Spleen (tissue), 11 donors: ENCODE measurements at regions not wholly inside any gene's neighbourhood (a gene's known extent, or its start where the extent isn't known, plus 50 kb on each side); places are given as distances from the start of the nearest gene placed in this dataset.

Experiments
- DNase-seq: peaks from one replicate; pipeline ENCODE4 v3.0.0-alpha.2; 2020
- H3K27ac ChIP-seq, 8 donors: fragments of 200-600 bp; sonication (generic) in 7 of 8; 1 replicate in 4 of 8; 2 replicates in 4 of 8; pipeline versions ENCODE4 v1.5.0 to v1.8.0; 2016 to 2021; ENCODE audit warnings: inconsistent platforms in 4 of 8, mild to moderate bottlenecking in 4 of 8, moderate library complexity in 1 of 8
- H3K27me3 ChIP-seq, 7 donors: fragments of 200-600 bp; sonication (generic) in 6 of 7; replicated peaks in 1 of 7; 1 replicate in 4 of 7; 2 replicates in 3 of 7; pipeline versions ENCODE4 v1.5.0 to v1.8.0; 2016 to 2021; ENCODE audit warnings: inconsistent platforms in 3 of 7, mild to moderate bottlenecking in 1 of 7
- H3K36me3 ChIP-seq, 6 donors: fragments of 200-600 bp; sonication (generic) in 5 of 6; 1 replicate in 4 of 6; 2 replicates in 2 of 6; pipeline versions ENCODE4 v1.5.0 to v1.8.0; 2016 to 2021; ENCODE audit warnings: inconsistent platforms in 2 of 6
- H3K4me1 ChIP-seq, 6 donors: fragments of 200-600 bp; sonication (generic) in 5 of 6; 1 replicate in 3 of 6; 2 replicates in 3 of 6; pipeline versions ENCODE4 v1.5.0 to v1.8.0; 2016 to 2021; ENCODE audit warnings: inconsistent platforms in 3 of 6
- H3K4me3 ChIP-seq, 8 donors: fragments of 200-600 bp; sonication (generic) in 7 of 8; 1 replicate in 4 of 8; 2 replicates in 4 of 8; pipeline versions ENCODE4 v1.5.0 to v1.8.0; 2016 to 2021; ENCODE audit warnings: inconsistent platforms in 4 of 8, mild to moderate bottlenecking in 4 of 8, moderate library complexity in 2 of 8
- H3K9me3 ChIP-seq, 8 donors: fragments of 200-600 bp; sonication (generic) in 7 of 8; 1 replicate in 4 of 8; 2 replicates in 4 of 8; pipeline versions ENCODE4 v1.5.0 to v1.8.0; 2016 to 2021; ENCODE audit warnings: inconsistent platforms in 4 of 8
- CTCF ChIP-seq, 11 experiments: fragments of 200-600 bp in 7 of 11; fragments of 450-650 bp in 4 of 11; sonication (generic) in 4 of 11; IDR thresholded peaks in 8 of 11; conservative IDR thresholded peaks in 3 of 11; 1 replicate in 7 of 11; 2 replicates in 4 of 11; pipeline versions ENCODE4 v1.4.0 to v1.8.0; 2016 to 2021; ENCODE audit warnings: antibody characterized with exemption in 11 of 11, inconsistent platforms in 4 of 11, mild to moderate bottlenecking in 1 of 11
- POLR2A ChIP-seq, 3 donors: fragments of 450-650 bp; IDR thresholded peaks; one replicate each; pipeline ENCODE4 v1.5.1; 2017; ENCODE audit warnings: antibody characterized with exemption in 3 of 3, mild to moderate bottlenecking in 1 of 3
- POLR2AphosphoS5 ChIP-seq, 3 donors: sonication (generic); formaldehyde crosslinking; IDR thresholded peaks; one replicate each; pipeline ENCODE4 v1.5.1; 2017; ENCODE audit warnings: antibody characterized with exemption in 3 of 3
- WGBS, 5 donors: extraction: QIAGEN DNeasy Blood & Tissue Kit in 3 of 5; methylation state at CpG; one replicate each; pipeline versions ENCODE4 v1.1.5 to v1.1.7; 2013 to 2018; 5-methylcytosine and 5-hydroxymethylcytosine counted together
- intact Hi-C: fragments of 100-400 bp; cut with DNase I; formaldehyde crosslinking; loops from one replicate; pipeline ENCODE4 v1.15.0; 2023; ENCODE audit warnings: low total_unique reads
- donor health status: healthy with polysubstance abuse.
- donor health status: DM: no; HTN: no; CAD: no; lungs with moderate emphysema.
- donor health status: DM: no; HTN: no; CAD: no.
- donor health status: Bipolar disorder and iron deficiency.
- donor health status: healthy.
- donor health status: DM: no; HTN: no; CAD: no.
- donor health status: DM: yes; HTN: yes; CAD: no.

DNA sequence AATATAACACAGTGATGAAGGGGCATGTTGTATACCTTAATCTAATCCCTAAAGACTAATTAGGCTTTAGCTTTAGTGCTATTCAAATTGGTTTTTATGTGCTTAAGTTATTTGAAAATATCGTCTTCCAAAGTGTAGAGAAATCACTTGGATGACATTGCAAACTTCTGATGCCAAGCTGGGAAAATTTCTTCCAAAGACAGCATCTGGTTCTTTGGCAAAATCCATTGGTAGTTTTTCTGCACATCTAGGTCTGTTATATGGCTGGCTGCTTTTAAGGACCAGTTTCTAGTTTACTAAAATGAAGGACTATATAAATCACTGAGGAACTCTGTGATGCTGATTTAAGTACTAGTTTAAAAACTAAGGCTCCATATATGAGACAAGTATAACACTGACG is 2362.3 kb downstream of the PCDH9 start:
- WGBS, 5 donors: 71 to 86% (median 75%) methylated on average over 2 of the region's 2 CpGs
- intact Hi-C loops: no loop called here

DNA sequence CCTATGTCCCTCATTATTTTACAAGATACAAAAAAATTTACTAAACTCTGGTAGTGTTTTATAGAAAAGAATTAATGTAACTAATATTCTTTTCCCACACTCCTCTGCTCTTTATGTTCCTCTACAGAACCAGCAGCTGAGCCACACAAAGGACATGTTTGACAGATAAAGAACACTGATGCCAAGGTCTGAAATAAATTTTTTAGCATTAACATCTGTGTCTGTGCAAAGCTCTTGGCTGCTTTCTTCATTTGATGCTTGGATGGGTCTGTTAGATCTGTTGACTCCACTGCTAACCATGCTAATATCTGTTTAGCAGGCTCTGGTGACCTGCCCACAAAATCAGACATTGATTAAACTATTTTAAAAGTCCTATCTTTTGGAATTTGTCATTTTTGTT is 2363.8 kb downstream of the PCDH9 start:
- intact Hi-C loops: no loop called here
- Histone ChIP-seq H3K36me3 (no peaks in the 10 kb centered on the region), H3K27ac (no peak overlapping the region), H3K27me3 (no peaks in the 10 kb centered on the region), H3K9me3 (peaks cover 0 to 36% (median 20%) of the 10 kb centered on the region in 8 donors), H3K4me3 (no peak overlapping the region), H3K4me1 (no peaks in the 10 kb centered on the region)
- no peak for DNase-seq
- no peak for TF ChIP-seq POLR2A (IDR thresholded peaks at IDR 0.05)
- TF ChIP-seq POLR2AphosphoS5 (IDR thresholded peaks at IDR 0.05): no peak
- TF ChIP-seq CTCF (IDR thresholded peaks at IDR 0.05 in 8 of 11, conservative IDR thresholded peaks at IDR 0.05 in 3 of 11): no peak

More for the DNA sequence above, 2362.3 kb downstream of the PCDH9 start:
- no peaks in the 10 kb centered on the region for H3K36me3 ChIP-seq
- TF ChIP-seq CTCF (IDR thresholded peaks at IDR 0.05 in 8 of 11, conservative IDR thresholded peaks at IDR 0.05 in 3 of 11): no peak
- no peak for TF ChIP-seq POLR2AphosphoS5 (IDR thresholded peaks at IDR 0.05)
- TF ChIP-seq POLR2A (IDR thresholded peaks at IDR 0.05): no peak
- DNase-seq: no peak
- H3K27ac ChIP-seq: no peak overlapping the region
- peaks cover 0 to 41% (median 23%) of the 10 kb centered on the region in 8 donors for H3K9me3 ChIP-seq
- H3K27me3 ChIP-seq: no peaks in the 10 kb centered on the region
- H3K4me1 ChIP-seq: no peaks in the 10 kb centered on the region
- no peak overlapping the region for H3K4me3 ChIP-seq

- H3K4me3 ChIP-seq: no peak overlapping the region
- intact Hi-C loops: no loop called here
- no peak for TF ChIP-seq POLR2AphosphoS5 (IDR thresholded peaks at IDR 0.05)
- no peak for TF ChIP-seq CTCF (IDR thresholded peaks at IDR 0.05 in 8 of 11, conservative IDR thresholded peaks at IDR 0.05 in 3 of 11)
- no peak for TF ChIP-seq POLR2A (IDR thresholded peaks at IDR 0.05)
- DNase-seq: no peak
- peaks cover 0 to 11% (median 0%) of the 10 kb centered on the region in 8 donors for H3K9me3 ChIP-seq
- H3K36me3 ChIP-seq: no peaks in the 10 kb centered on the region
- H3K27ac ChIP-seq: no peak overlapping the region
- no peaks in the 10 kb centered on the region for H3K4me1 ChIP-seq
- H3K27me3 ChIP-seq: no peaks in the 10 kb centered on the region
These were observed 2374.6 kb downstream of the PCDH9 start for GRCh38 chr13:64855506-64855905.

DNA sequence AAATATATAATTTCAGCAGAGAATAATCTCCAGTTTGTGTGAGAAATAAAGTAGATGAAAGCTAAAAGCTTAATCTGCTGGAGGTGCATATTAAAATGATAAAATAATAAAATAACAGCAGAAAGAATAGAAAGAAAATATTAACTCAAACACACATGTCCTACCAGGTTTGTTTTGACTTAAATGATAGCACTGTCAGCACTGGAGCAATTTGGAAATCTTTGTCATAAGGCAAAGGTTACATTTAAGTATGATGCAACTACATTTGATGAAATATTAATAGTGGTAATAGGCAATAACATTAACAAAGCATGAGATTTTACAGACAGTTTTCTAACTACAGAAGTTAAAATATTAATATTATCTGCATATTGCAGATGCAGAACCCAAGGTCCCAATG is 2380.1 kb downstream of the PCDH9 start:
- Histone ChIP-seq H3K4me3 (no peak overlapping the region), H3K27me3 (no peaks in the 10 kb centered on the region), H3K36me3 (no peaks in the 10 kb centered on the region), H3K9me3 (peaks cover 0 to 4% (median 0%) of the 10 kb centered on the region in 8 donors), H3K27ac (no peak overlapping the region), H3K4me1 (no peaks in the 10 kb centered on the region)
- intact Hi-C loops: no loop called here
- DNase-seq: no peak
- TF ChIP-seq CTCF (IDR thresholded peaks at IDR 0.05 in 8 of 11, conservative IDR thresholded peaks at IDR 0.05 in 3 of 11): no peak
- TF ChIP-seq POLR2AphosphoS5 (IDR thresholded peaks at IDR 0.05): no peak
- TF ChIP-seq POLR2A (IDR thresholded peaks at IDR 0.05): no peak
